ENCODE measurements at regions not wholly inside any gene's neighbourhood (a gene's known extent, or its start where the extent isn't known, plus 50 kb on each side); places are given as distances from the start of the nearest gene placed in this dataset.
A peak's percentile ranks its signal among the peaks of the same experiment; 100 is the strongest.

DNA sequence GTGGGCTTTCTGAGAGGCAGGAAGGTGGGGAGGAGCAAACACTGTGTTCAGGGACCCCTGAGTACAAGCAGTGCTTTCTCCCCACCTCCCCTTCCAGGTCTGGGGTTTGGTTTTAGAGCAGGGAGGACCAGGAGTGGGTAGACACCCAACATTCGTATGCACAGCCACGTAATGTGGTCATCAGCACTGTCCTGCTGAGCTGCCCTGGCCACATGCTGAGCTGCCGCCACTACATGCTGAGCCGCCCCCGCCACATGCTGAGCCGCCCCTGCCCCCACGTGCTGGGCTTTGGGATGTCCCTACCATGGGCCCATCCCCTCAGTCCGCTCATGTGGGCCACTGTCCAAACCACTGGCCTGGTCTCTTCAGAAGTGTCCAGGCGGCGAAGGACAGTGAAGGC is 214.9 kb upstream of the CST7 start:
- Histone ChIP-seq H3K36me3 (ENCODE audit: control insufficient read depth, insufficient read depth, low read length) (no peaks in the 10 kb centered on the region), H3K4me1 (ENCODE audit: control insufficient read depth, insufficient read depth, low read length, poor library complexity, severe bottlenecking) (no peaks in the 10 kb centered on the region), H3K27ac (ENCODE audit: insufficient read depth, low read length, poor library complexity, severe bottlenecking) (no peak overlapping the region), H3K27me3 (ENCODE audit: control insufficient read depth, insufficient read depth, low read length) (no peaks in the 10 kb centered on the region), H3K4me3 (ENCODE audit: low read depth, low read length) (no peak overlapping the region), H3K9me3 (ENCODE audit: control insufficient read depth in 2 of 2, low read length in 2 of 2) (no peaks in the 10 kb centered on the region)
- DNase-seq (no peak), ATAC-seq (ENCODE audit: low read depth in 2 of 2) (no peak)
- H3K27me3 Mint-ChIP-seq, result no peaks in the 10 kb centered on the region
- H3K9me3 Mint-ChIP-seq, result no peaks in the 10 kb centered on the region
- H3K4me3 Mint-ChIP-seq, result no peak overlapping the region
- H3K4me1 Mint-ChIP-seq, result peaks cover 3 to 5% (median 4%) of the 10 kb centered on the region in 4 donors
- no peak overlapping the region for H3K27ac Mint-ChIP-seq
- no peaks in the 10 kb centered on the region for H3K36me3 Mint-ChIP-seq

DNA sequence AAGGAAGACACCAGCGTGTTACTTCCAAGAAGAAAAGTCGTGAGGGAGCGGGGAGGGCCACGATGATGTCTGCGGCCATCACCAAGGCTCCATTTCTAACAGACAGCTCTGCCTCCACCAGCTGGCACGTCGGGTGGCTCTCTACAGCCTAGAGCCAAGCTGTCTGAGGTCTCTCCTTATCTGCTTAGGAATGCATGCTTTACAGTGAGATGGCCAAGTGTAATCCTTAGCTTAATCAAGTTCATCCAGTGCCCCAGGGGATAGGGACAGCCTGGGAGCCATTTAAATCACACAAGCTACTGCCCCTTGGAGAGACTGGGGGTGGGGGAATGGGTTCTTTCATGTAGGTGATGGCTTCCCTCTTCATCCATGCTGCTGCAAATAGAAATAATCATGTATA is 213.8 kb upstream of the CST7 start:
- Histone ChIP-seq H3K9me3 (ENCODE audit: control insufficient read depth in 2 of 2, low read length in 2 of 2) (no peaks in the 10 kb centered on the region), H3K27ac (ENCODE audit: insufficient read depth, low read length, poor library complexity, severe bottlenecking) (no peak overlapping the region), H3K4me3 (ENCODE audit: low read depth, low read length) (no peak overlapping the region), H3K4me1 (ENCODE audit: control insufficient read depth, insufficient read depth, low read length, poor library complexity, severe bottlenecking) (no peaks in the 10 kb centered on the region), H3K36me3 (ENCODE audit: control insufficient read depth, insufficient read depth, low read length) (no peaks in the 10 kb centered on the region), H3K27me3 (ENCODE audit: control insufficient read depth, insufficient read depth, low read length) (no peaks in the 10 kb centered on the region)
- ATAC-seq (ENCODE audit: low read depth in 2 of 2), result no peak
- no peak overlapping the region for H3K4me3 Mint-ChIP-seq
- H3K27ac Mint-ChIP-seq, result no peak overlapping the region
- H3K36me3 Mint-ChIP-seq, result no peaks in the 10 kb centered on the region
- DNase-seq, result no peak
- no peaks in the 10 kb centered on the region for H3K9me3 Mint-ChIP-seq
- H3K4me1 Mint-ChIP-seq, result peaks cover 10 to 12% (median 11%) of the 10 kb centered on the region in 4 donors
- no peaks in the 10 kb centered on the region for H3K27me3 Mint-ChIP-seq

DNA sequence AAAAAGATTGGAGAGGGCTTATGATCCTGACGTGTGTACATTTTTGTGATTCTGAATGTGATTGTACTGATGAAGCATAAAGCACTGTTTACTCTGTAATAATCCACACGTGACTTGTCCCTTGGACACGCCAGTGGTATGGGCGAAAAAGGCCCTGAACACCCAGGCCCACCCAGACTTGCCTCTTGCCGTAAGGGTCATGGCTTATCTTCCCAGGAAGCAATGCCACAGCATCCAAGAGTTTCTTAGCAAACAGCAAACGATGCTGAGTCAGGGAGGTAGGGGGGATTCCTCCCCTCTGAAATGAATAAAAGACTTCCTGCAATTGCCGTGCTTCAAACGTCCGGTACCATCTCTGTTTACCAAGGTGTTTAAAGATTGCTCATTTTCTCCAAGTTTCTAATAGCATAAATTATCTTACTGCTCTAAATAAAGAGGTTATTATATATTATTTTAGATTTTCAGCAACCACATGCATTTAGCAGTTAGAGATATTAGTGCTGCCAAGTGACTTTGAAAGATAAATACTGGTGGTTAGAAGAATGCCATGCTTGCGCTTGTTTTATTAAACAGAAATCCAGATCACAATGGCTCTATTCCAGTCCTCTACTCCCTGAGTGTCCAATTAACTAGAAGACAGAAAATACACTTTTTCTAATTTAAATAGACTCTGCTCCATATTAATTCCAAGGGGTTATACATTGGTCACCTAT is 212.8 kb upstream of the CST7 start:
- no peak for DNase-seq
- H3K9me3 ChIP-seq (ENCODE audit: control insufficient read depth in 2 of 2, low read length in 2 of 2), result no peaks in the 10 kb centered on the region
- no peaks in the 10 kb centered on the region for H3K9me3 Mint-ChIP-seq

GRCh38 chr20:24736844-24737211 is 212.2 kb upstream of the CST7 start:
- no peak for DNase-seq

More for the DNA sequence above, 212.8 kb upstream of the CST7 start:
- Histone ChIP-seq H3K4me3 (ENCODE audit: low read depth, low read length) (no peak overlapping the region), H3K27me3 (ENCODE audit: control insufficient read depth, insufficient read depth, low read length) (no peaks in the 10 kb centered on the region), H3K4me1 (ENCODE audit: control insufficient read depth, insufficient read depth, low read length, poor library complexity, severe bottlenecking) (no peaks in the 10 kb centered on the region), H3K27ac (ENCODE audit: insufficient read depth, low read length, poor library complexity, severe bottlenecking) (no peak overlapping the region), H3K36me3 (ENCODE audit: control insufficient read depth, insufficient read depth, low read length) (no peaks in the 10 kb centered on the region)
- no peaks in the 10 kb centered on the region for H3K27me3 Mint-ChIP-seq
- no peaks in the 10 kb centered on the region for H3K36me3 Mint-ChIP-seq
- no peak overlapping the region for H3K4me3 Mint-ChIP-seq
- peaks cover 10 to 15% (median 13%) of the 10 kb centered on the region in 4 donors for H3K4me1 Mint-ChIP-seq
- H3K27ac Mint-ChIP-seq, result no peak overlapping the region
- ATAC-seq (ENCODE audit: low read depth in 2 of 2), result no peak

GRCh38 chr20:24737212-24737850 is 211.7 kb upstream of the CST7 start:
- no peak overlapping the region for H3K4me3 ChIP-seq (ENCODE audit: low read depth, low read length)

More at GRCh38 chr20:24736844-24737211, 212.2 kb upstream of the CST7 start:
- Mint-ChIP-seq H3K27me3 (no peaks in the 10 kb centered on the region), H3K27ac (peak overlapping the region in 1 of 3 donors; percentile 56), H3K4me1 (peaks cover 10 to 15% (median 13%) of the 10 kb centered on the region in 4 donors), H3K4me3 (no peak overlapping the region), H3K36me3 (no peaks in the 10 kb centered on the region), H3K9me3 (no peaks in the 10 kb centered on the region)
- ATAC-seq (ENCODE audit: low read depth in 2 of 2), result no peak
- no peak overlapping the region for H3K27ac ChIP-seq (ENCODE audit: insufficient read depth, low read length, poor library complexity, severe bottlenecking)
- no peaks in the 10 kb centered on the region for H3K27me3 ChIP-seq (ENCODE audit: control insufficient read depth, insufficient read depth, low read length)
- no peaks in the 10 kb centered on the region for H3K36me3 ChIP-seq (ENCODE audit: control insufficient read depth, insufficient read depth, low read length)
- H3K4me1 ChIP-seq (ENCODE audit: control insufficient read depth, insufficient read depth, low read length, poor library complexity, severe bottlenecking), result no peaks in the 10 kb centered on the region
- no peak overlapping the region for H3K4me3 ChIP-seq (ENCODE audit: low read depth, low read length)
- no peaks in the 10 kb centered on the region for H3K9me3 ChIP-seq (ENCODE audit: control insufficient read depth in 2 of 2, low read length in 2 of 2)

DNA sequence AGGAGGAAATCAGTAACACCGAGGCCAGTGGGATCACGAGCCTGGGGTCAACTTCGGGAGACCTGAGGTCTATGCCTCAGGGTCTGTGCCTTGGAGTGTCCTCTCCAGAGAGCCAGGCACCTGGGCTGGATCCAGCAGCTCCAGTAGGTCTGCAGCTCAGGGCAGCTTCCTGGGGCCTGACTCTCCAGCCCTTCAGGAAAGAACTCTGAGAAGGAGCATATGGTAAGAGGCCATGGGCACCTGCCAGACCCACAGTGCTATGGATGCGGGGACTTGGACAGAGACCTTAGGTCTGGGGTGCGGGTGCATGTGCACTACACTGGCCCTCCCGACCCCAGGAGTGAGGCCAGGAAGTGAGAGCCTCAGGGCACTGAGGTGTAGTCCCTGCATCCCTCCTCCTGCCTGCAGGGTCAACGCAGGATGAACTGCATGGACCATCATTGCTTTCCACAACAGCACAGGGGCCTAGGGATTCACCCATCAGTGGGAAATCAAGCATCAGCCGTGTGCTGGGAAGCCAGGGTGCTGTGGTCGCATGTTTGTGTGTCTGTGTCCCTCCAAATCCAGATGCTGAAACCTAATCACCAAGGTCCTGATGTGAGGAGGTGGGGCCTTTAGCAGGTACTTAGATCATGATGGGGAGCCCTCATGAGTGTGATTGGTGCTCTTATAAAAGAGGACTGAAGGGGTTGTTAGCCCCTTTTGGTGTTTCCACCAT is 210.9 kb upstream of the CST7 start:
- peak overlapping the region in 1 of 3 donors; percentile 61 for H3K27ac Mint-ChIP-seq
- no peak overlapping the region for H3K4me3 Mint-ChIP-seq
- no peaks in the 10 kb centered on the region for H3K36me3 Mint-ChIP-seq
- no peaks in the 10 kb centered on the region for H3K27me3 ChIP-seq (ENCODE audit: control insufficient read depth, insufficient read depth, low read length)
- H3K4me1 Mint-ChIP-seq, result peaks cover 10 to 15% (median 13%) of the 10 kb centered on the region in 4 donors
- H3K27ac ChIP-seq (ENCODE audit: insufficient read depth, low read length, poor library complexity, severe bottlenecking), result no peak overlapping the region
- H3K4me3 ChIP-seq (ENCODE audit: low read depth, low read length), result no peak overlapping the region
- no peaks in the 10 kb centered on the region for H3K9me3 Mint-ChIP-seq
- H3K9me3 ChIP-seq (ENCODE audit: control insufficient read depth in 2 of 2, low read length in 2 of 2), result no peaks in the 10 kb centered on the region
- H3K36me3 ChIP-seq (ENCODE audit: control insufficient read depth, insufficient read depth, low read length), result no peaks in the 10 kb centered on the region
- no peaks in the 10 kb centered on the region for H3K4me1 ChIP-seq (ENCODE audit: control insufficient read depth, insufficient read depth, low read length, poor library complexity, severe bottlenecking)
- no peak for DNase-seq
- no peak for ATAC-seq (ENCODE audit: low read depth in 2 of 2)
- no peaks in the 10 kb centered on the region for H3K27me3 Mint-ChIP-seq

More at GRCh38 chr20:24737212-24737850, 211.7 kb upstream of the CST7 start:
- Mint-ChIP-seq H3K36me3 (no peaks in the 10 kb centered on the region), H3K27me3 (no peaks in the 10 kb centered on the region), H3K4me1 (peaks cover 10 to 15% (median 13%) of the 10 kb centered on the region in 4 donors), H3K27ac (peak overlapping the region in 2 of 3 donors; percentile 53 to 56), H3K4me3 (no peak overlapping the region), H3K9me3 (no peaks in the 10 kb centered on the region)
- H3K4me1 ChIP-seq (ENCODE audit: control insufficient read depth, insufficient read depth, low read length, poor library complexity, severe bottlenecking), result no peaks in the 10 kb centered on the region
- H3K27me3 ChIP-seq (ENCODE audit: control insufficient read depth, insufficient read depth, low read length), result no peaks in the 10 kb centered on the region
- no peaks in the 10 kb centered on the region for H3K9me3 ChIP-seq (ENCODE audit: control insufficient read depth in 2 of 2, low read length in 2 of 2)
- no peak overlapping the region for H3K27ac ChIP-seq (ENCODE audit: insufficient read depth, low read length, poor library complexity, severe bottlenecking)
- no peak for DNase-seq
- no peak for ATAC-seq (ENCODE audit: low read depth in 2 of 2)
- no peaks in the 10 kb centered on the region for H3K36me3 ChIP-seq (ENCODE audit: control insufficient read depth, insufficient read depth, low read length)

DNA sequence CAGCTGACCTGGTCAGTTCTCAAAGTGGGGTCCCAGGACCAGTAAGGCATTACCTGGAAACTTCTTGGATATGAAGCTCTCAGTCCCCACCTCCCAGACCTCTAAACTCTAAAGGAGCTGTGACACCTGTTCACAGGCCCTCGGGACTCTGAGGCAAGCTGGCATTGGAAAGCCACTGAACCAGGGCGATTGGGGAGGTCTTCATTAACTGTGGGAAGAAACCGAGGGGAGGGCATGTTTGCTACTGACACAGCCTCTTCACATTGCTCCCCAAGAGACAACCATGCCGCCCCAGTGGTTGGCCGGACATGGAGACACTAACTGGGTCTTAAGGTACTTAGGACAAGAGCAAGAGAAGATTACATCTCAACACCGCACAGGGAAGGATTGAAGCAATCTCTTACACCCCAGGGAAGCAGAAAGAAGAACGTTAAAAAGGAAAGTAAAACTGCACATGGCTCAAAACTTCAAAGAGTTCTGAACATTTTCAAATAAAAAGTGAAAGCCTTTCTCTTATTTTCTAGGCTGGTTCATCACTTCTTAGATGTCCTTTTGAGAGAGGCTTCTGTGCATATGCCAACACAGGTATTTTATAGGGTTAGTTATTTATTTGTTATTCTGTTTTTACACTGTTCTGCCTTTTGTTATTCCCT is 210.0 kb upstream of the CST7 start:
- Mint-ChIP-seq H3K9me3 (no peaks in the 10 kb centered on the region), H3K4me1 (peaks cover 10 to 15% (median 13%) of the 10 kb centered on the region in 4 donors), H3K4me3 (peak overlapping the region in 3 of 4 donors; percentile 10 to 77 (median 28)), H3K27me3 (no peaks in the 10 kb centered on the region), H3K27ac (peak overlapping the region; percentile 49 to 88 (median 61)), H3K36me3 (no peaks in the 10 kb centered on the region)
- ATAC-seq (ENCODE audit: low read depth in 2 of 2) (no peak), DNase-seq (peak in 1 of 3 donors; percentile 65)
- Histone ChIP-seq H3K36me3 (ENCODE audit: control insufficient read depth, insufficient read depth, low read length) (no peaks in the 10 kb centered on the region), H3K27ac (ENCODE audit: insufficient read depth, low read length, poor library complexity, severe bottlenecking) (no peak overlapping the region), H3K9me3 (ENCODE audit: control insufficient read depth in 2 of 2, low read length in 2 of 2) (no peaks in the 10 kb centered on the region), H3K27me3 (ENCODE audit: control insufficient read depth, insufficient read depth, low read length) (no peaks in the 10 kb centered on the region), H3K4me1 (ENCODE audit: control insufficient read depth, insufficient read depth, low read length, poor library complexity, severe bottlenecking) (no peaks in the 10 kb centered on the region), H3K4me3 (ENCODE audit: low read depth, low read length) (peak overlapping the region; percentile 49)
